T-helper 17 cell (primary cell): ENCODE measurements at regions not wholly inside any gene's neighbourhood (a gene's known extent, or its start where the extent isn't known, plus 50 kb on each side); places are given as distances from the start of the nearest gene placed in this dataset.

Experiments used
- ATAC-seq: fragments of 150-1000 bp; cut with Tn5 transposase; 2 replicates; pipeline ENCODE4 v1.10.0; 2021; ENCODE audit warnings: mild to moderate bottlenecking, moderate library complexity
- DNase-seq, 3 donors: peaks; one replicate each; pipeline versions ENCODE4 v3.0.0 to v3.0.0-alpha.2; 2020 to 2021
- H3K9me3 ChIP-seq: one replicate; pipeline ENCODE4 v1.7.0; 2013; ENCODE audit warnings: low read length, mild to moderate bottlenecking; ENCODE audit not compliant: control insufficient read depth, poor library complexity, severe bottlenecking
- H3K27ac Mint-ChIP-seq: one replicate; pipeline ENCODE4 v1.8.0; 2022; ENCODE audit warnings: mild to moderate bottlenecking, moderate library complexity, mixed read lengths
- H3K27me3 Mint-ChIP-seq: one replicate; pipeline ENCODE4 v1.8.0; 2022; ENCODE audit warnings: mixed read lengths
- H3K36me3 Mint-ChIP-seq: one replicate; pipeline ENCODE4 v1.8.0; 2022; ENCODE audit warnings: low read depth, mixed read lengths
- H3K4me1 Mint-ChIP-seq: one replicate; pipeline ENCODE4 v1.8.0; 2022; ENCODE audit warnings: mild to moderate bottlenecking, mixed read lengths
- H3K4me3 Mint-ChIP-seq: one replicate; pipeline ENCODE4 v1.8.0; 2022; ENCODE audit warnings: mild to moderate bottlenecking, moderate library complexity, mixed read lengths

- ATAC-seq (no peak), DNase-seq (no peak)
- H3K9me3 ChIP-seq = no peaks in the 10 kb centered on the region
- Mint-ChIP-seq H3K27ac (no peak overlapping the region), H3K27me3 (peaks cover 47% of the 10 kb centered on the region), H3K4me3 (no peak overlapping the region), H3K4me1 (no peaks in the 10 kb centered on the region), H3K36me3 (peaks cover 4% of the 10 kb centered on the region)
These were observed 89.0 kb upstream of the SLC7A1 start for GRCh38 chr13:29684441-29684840.

GRCh38 chr13:29683041-29683440 lies 87.6 kb upstream of the SLC7A1 start:
- DNase-seq (no peak), ATAC-seq (no peak)
- no peaks in the 10 kb centered on the region for H3K9me3 ChIP-seq
- Mint-ChIP-seq H3K4me3 (no peak overlapping the region), H3K27ac (no peak overlapping the region), H3K36me3 (peaks cover 4% of the 10 kb centered on the region), H3K27me3 (peaks cover 47% of the 10 kb centered on the region), H3K4me1 (peaks cover 2% of the 10 kb centered on the region)

GRCh38 chr13:29681864-29682263 lies 86.4 kb upstream of the SLC7A1 start:
- H3K36me3 Mint-ChIP-seq = peaks cover 4% of the 10 kb centered on the region
- H3K27me3 Mint-ChIP-seq = peaks cover 44% of the 10 kb centered on the region
- DNase-seq = no peak
- peaks cover 2% of the 10 kb centered on the region for H3K4me1 Mint-ChIP-seq
- H3K27ac Mint-ChIP-seq = no peak overlapping the region
- H3K4me3 Mint-ChIP-seq = no peak overlapping the region
- ATAC-seq = no peak
- H3K9me3 ChIP-seq = no peaks in the 10 kb centered on the region

- H3K4me3 Mint-ChIP-seq = no peak overlapping the region
- ATAC-seq (no peak), DNase-seq (no peak)
- H3K4me1 Mint-ChIP-seq = peaks cover 2% of the 10 kb centered on the region
- H3K27ac Mint-ChIP-seq = no peak overlapping the region
- peaks cover 4% of the 10 kb centered on the region for H3K36me3 Mint-ChIP-seq
- H3K27me3 Mint-ChIP-seq = peaks cover 42% of the 10 kb centered on the region
- H3K9me3 ChIP-seq = no peaks in the 10 kb centered on the region
These were observed 84.0 kb upstream of the SLC7A1 start for GRCh38 chr13:29679396-29680053.

GRCh38 chr13:29677627-29678026 lies 82.1 kb upstream of the SLC7A1 start:
- Mint-ChIP-seq H3K27ac (no peak overlapping the region), H3K27me3 (peaks cover 46% of the 10 kb centered on the region), H3K4me1 (peaks cover 2% of the 10 kb centered on the region), H3K36me3 (peaks cover 4% of the 10 kb centered on the region), H3K4me3 (no peak overlapping the region)
- H3K9me3 ChIP-seq = no peaks in the 10 kb centered on the region
- ATAC-seq (no peak), DNase-seq (no peak)

GRCh38 chr13:29676941-29677452 lies 81.5 kb upstream of the SLC7A1 start:
- ATAC-seq = no peak
- no peak overlapping the region for H3K27ac Mint-ChIP-seq
- no peaks in the 10 kb centered on the region for H3K9me3 ChIP-seq
- H3K36me3 Mint-ChIP-seq = peaks cover 4% of the 10 kb centered on the region
- peaks cover 40% of the 10 kb centered on the region for H3K27me3 Mint-ChIP-seq
- peaks cover 2% of the 10 kb centered on the region for H3K4me1 Mint-ChIP-seq
- no peak overlapping the region for H3K4me3 Mint-ChIP-seq
- no peak for DNase-seq

- ATAC-seq = no peak
- no peak overlapping the region for H3K27ac Mint-ChIP-seq
These were observed 81.0 kb upstream of the SLC7A1 start for GRCh38 chr13:29676535-29676934.

GRCh38 chr13:29674532-29674931 lies 79.0 kb upstream of the SLC7A1 start:
- ATAC-seq = no peak
- Mint-ChIP-seq H3K36me3 (peaks cover 2% of the 10 kb centered on the region), H3K4me1 (peaks cover 2% of the 10 kb centered on the region), H3K27ac (no peak overlapping the region), H3K4me3 (no peak overlapping the region), H3K27me3 (peaks cover 21% of the 10 kb centered on the region)
- no peak for DNase-seq
- H3K9me3 ChIP-seq = no peaks in the 10 kb centered on the region

More at GRCh38 chr13:29676535-29676934, 81.0 kb upstream of the SLC7A1 start:
- no peaks in the 10 kb centered on the region for H3K9me3 ChIP-seq
- DNase-seq = no peak
- Mint-ChIP-seq H3K27me3 (peaks cover 36% of the 10 kb centered on the region), H3K36me3 (peaks cover 4% of the 10 kb centered on the region), H3K4me1 (peaks cover 2% of the 10 kb centered on the region), H3K4me3 (no peak overlapping the region)

GRCh38 chr13:29664591-29664990 lies 69.1 kb upstream of the SLC7A1 start:
- DNase-seq = no peak
- no peak for ATAC-seq
- Mint-ChIP-seq H3K27ac (no peak overlapping the region), H3K27me3 (peaks cover 23% of the 10 kb centered on the region), H3K36me3 (peaks cover 2% of the 10 kb centered on the region), H3K4me3 (no peak overlapping the region), H3K4me1 (no peaks in the 10 kb centered on the region)
- H3K9me3 ChIP-seq = peaks cover 3% of the 10 kb centered on the region

GRCh38 chr13:29654843-29655547 lies 59.5 kb upstream of the SLC7A1 start:
- Mint-ChIP-seq H3K27me3 (peaks cover 23% of the 10 kb centered on the region), H3K4me3 (no peak overlapping the region), H3K36me3 (peaks cover 6% of the 10 kb centered on the region), H3K27ac (no peak overlapping the region), H3K4me1 (no peaks in the 10 kb centered on the region)
- DNase-seq (no peak), ATAC-seq (no peak)
- H3K9me3 ChIP-seq = no peaks in the 10 kb centered on the region

GRCh38 chr13:29654384-29654783 lies 58.9 kb upstream of the SLC7A1 start:
- no peaks in the 10 kb centered on the region for H3K4me1 Mint-ChIP-seq
- ATAC-seq (no peak), DNase-seq (no peak)
- no peak overlapping the region for H3K4me3 Mint-ChIP-seq
- peaks cover 23% of the 10 kb centered on the region for H3K27me3 Mint-ChIP-seq
- no peak overlapping the region for H3K27ac Mint-ChIP-seq
- peaks cover 6% of the 10 kb centered on the region for H3K36me3 Mint-ChIP-seq
- no peaks in the 10 kb centered on the region for H3K9me3 ChIP-seq

- no peak overlapping the region for H3K27ac Mint-ChIP-seq
- ATAC-seq = no peak
- no peak overlapping the region for H3K4me3 Mint-ChIP-seq
- no peaks in the 10 kb centered on the region for H3K4me1 Mint-ChIP-seq
- no peak for DNase-seq
- H3K27me3 Mint-ChIP-seq = peaks cover 4% of the 10 kb centered on the region
- H3K9me3 ChIP-seq = no peaks in the 10 kb centered on the region
- peaks cover 2% of the 10 kb centered on the region for H3K36me3 Mint-ChIP-seq
These were observed 53.3 kb upstream of the SLC7A1 start for GRCh38 chr13:29648760-29649159.
